SK-N-SH (cell line): ENCODE measurements at regions not wholly inside any gene's neighbourhood (a gene's known extent, or its start where the extent isn't known, plus 50 kb on each side); places are given as distances from the start of the nearest gene placed in this dataset.
"Not testable (repeated sequence)": the region's sequence is repeated elsewhere in the genome, so short reads cannot be mapped to it uniquely, and the experiment has no call there.

Source experiments
- CTCF ChIA-PET: fragments of 300-600, 350-600 bp; formaldehyde crosslinking; extraction: SDS; loops from one replicate; lab custom pipeline; 2021; lab: Yijun Ruan, JAX
- POLR2A ChIA-PET: fragments of 350-600 bp; sonication (Branson Sonifier 250); formaldehyde crosslinking; extraction: SDS; loops from one replicate; lab custom pipeline; 2020; ENCODE audit warnings: antibody characterized with exemption, inconsistent platforms; lab: Yijun Ruan, JAX
- DNase-seq: peaks from one replicate; pipeline ENCODE4 v3.0.0; 2012
- H2AFZ ChIP-seq: fragments of 200-600 bp; sonication (generic); 2 replicates; pipeline ENCODE4 v1.8.1; 2016; ENCODE audit warnings: antibody characterized with exemption, mild to moderate bottlenecking, low read depth
- H3F3A ChIP-seq: fragments of 200-600 bp; sonication (generic); replicated peaks from 2 replicates; pipeline ENCODE3; 2016; ENCODE audit warnings: antibody characterized with exemption, mild to moderate bottlenecking; ENCODE audit not compliant: insufficient read depth
- H3K27ac ChIP-seq, 2 experiments: fragments of 200-500 bp in 1 of 2; fragments of 200-600 bp in 1 of 2; sonication (Bioruptor generic) in 1 of 2; sonication (generic), shearing (Covaris generic) in 1 of 2; 2 replicates each; pipeline versions ENCODE4 v1.5.1 to v1.6.1; 2014 to 2016; ENCODE audit warnings: low read depth in 2 of 2, inconsistent platforms in 1 of 2, low read length in 1 of 2, mild to moderate bottlenecking in 1 of 2, mixed read lengths in 1 of 2
- H3K27me3 ChIP-seq: fragments of 200-600 bp; sonication (generic), shearing (Covaris generic); 2 replicates; pipeline ENCODE4 v1.6.1; 2016; ENCODE audit warnings: mixed run types; ENCODE audit not compliant: insufficient read depth
- H3K36me3 ChIP-seq, 2 experiments: fragments of 200-500 bp in 1 of 2; fragments of 200-600 bp in 1 of 2; sonication (Bioruptor generic) in 1 of 2; sonication (generic) in 1 of 2; replicated peaks in 1 of 2; 2 replicates each; pipeline versions ENCODE3 to v1.5.1; 2014 to 2016; ENCODE audit warnings: low read length in 1 of 2, mild to moderate bottlenecking in 1 of 2; ENCODE audit not compliant: insufficient read depth in 2 of 2, control insufficient read depth in 1 of 2
- H3K4me1 ChIP-seq, 2 experiments: fragments of 200-500 bp in 1 of 2; fragments of 200-600 bp in 1 of 2; sonication (Bioruptor generic) in 1 of 2; sonication (generic), shearing (Covaris generic) in 1 of 2; 2 replicates each; pipeline versions ENCODE4 v1.5.1 to v1.6.1; 2014 to 2016; ENCODE audit warnings: low read depth in 1 of 2, low read length in 1 of 2, mixed run types in 1 of 2; ENCODE audit not compliant: insufficient read depth in 2 of 2, control insufficient read depth in 1 of 2
- H3K4me2 ChIP-seq: fragments of 200-600 bp; sonication (generic), shearing (Covaris generic); 2 replicates; pipeline ENCODE4 v1.6.1; 2017; ENCODE audit warnings: mixed run types
- H3K4me3 ChIP-seq, 2 experiments: fragments of 200-500 bp in 1 of 2; fragments of 200-600 bp in 1 of 2; sonication (Bioruptor generic) in 1 of 2; sonication (generic), shearing (Covaris generic) in 1 of 2; 2 replicates each; pipeline versions ENCODE4 v1.5.1 to v1.8.1; 2014 to 2016; ENCODE audit warnings: low read depth in 2 of 2, inconsistent platforms in 1 of 2, low read length in 1 of 2, mild to moderate bottlenecking in 1 of 2, mixed read lengths in 1 of 2, moderate library complexity in 1 of 2
- H3K79me2 ChIP-seq: fragments of 200-600 bp; sonication (generic); 2 replicates; pipeline ENCODE4 v1.8.1; 2017; ENCODE audit warnings: mild to moderate bottlenecking; ENCODE audit not compliant: insufficient read depth
- H3K9ac ChIP-seq: fragments of 200-600 bp; sonication (generic); 2 replicates; pipeline ENCODE4 v1.6.1; 2017; ENCODE audit warnings: mixed run types
- H3K9me2 ChIP-seq: fragments of 200-600 bp; sonication (generic); 2 replicates; pipeline ENCODE4 v1.6.1; 2017; ENCODE audit warnings: mixed run types
- H3K9me3 ChIP-seq: fragments of 200-600 bp; sonication (generic); 2 replicates; pipeline ENCODE4 v1.6.1; 2017; ENCODE audit warnings: mixed run types, mild to moderate bottlenecking, moderate library complexity
- H4K20me1 ChIP-seq: fragments of 200-600 bp; sonication (generic); 2 replicates; pipeline ENCODE4 v1.6.1; 2017; ENCODE audit warnings: mild to moderate bottlenecking, mixed run types; ENCODE audit not compliant: insufficient read depth
- ELF1 ChIP-seq: IDR thresholded peaks from 2 replicates; pipeline ENCODE4 v1.4.0; 2012
- EP300 ChIP-seq, 2 experiments: IDR thresholded peaks; 2 replicates each; pipeline versions ENCODE4 v1.4.0 to v1.6.1; 2012; ENCODE audit warnings: borderline replicate concordance in 1 of 2, low read depth in 1 of 2, low read length in 1 of 2
- GATA2 ChIP-seq: sonication (generic); formaldehyde crosslinking; IDR thresholded peaks from 2 replicates; pipeline ENCODE4 v1.5.0; 2020; ENCODE audit warnings: mild to moderate bottlenecking, missing genetic modification reagents
- IRF3 ChIP-seq: fragments of 150-350 bp; IDR thresholded peaks from 2 replicates; pipeline ENCODE4 v1.6.1; 2016; ENCODE audit warnings: mild to moderate bottlenecking, low read depth, low read length
- POLR2AphosphoS5 ChIP-seq: IDR thresholded peaks from 2 replicates; pipeline ENCODE4 v1.6.1; 2012; ENCODE audit warnings: low read depth, low read length
- RAD21 ChIP-seq: IDR thresholded peaks from 2 replicates; pipeline ENCODE4 v1.6.1; 2012; ENCODE audit warnings: mild to moderate bottlenecking, low read length
- RCOR1 ChIP-seq: fragments of 150-350 bp; IDR thresholded peaks from 2 replicates; pipeline ENCODE4 v1.6.1; 2017; ENCODE audit warnings: antibody characterized with exemption, low read length
- USF1 ChIP-seq: IDR thresholded peaks from 2 replicates; pipeline ENCODE4 v1.4.0; 2012; ENCODE audit warnings: low read depth, borderline replicate concordance
- WGBS: methylation state at CpG from one replicate; pipeline ENCODE4 v1.1.6; 2017; ENCODE audit warnings: low lambda C conversion rate; 5-methylcytosine and 5-hydroxymethylcytosine counted together
- TF ChIP-seq, protein P1 (sequence below): IDR thresholded peaks from 2 replicates; pipeline ENCODE4 v1.6.1; 2012; ENCODE audit warnings: mild to moderate bottlenecking, low read depth, low read length, moderate library complexity

DNA sequence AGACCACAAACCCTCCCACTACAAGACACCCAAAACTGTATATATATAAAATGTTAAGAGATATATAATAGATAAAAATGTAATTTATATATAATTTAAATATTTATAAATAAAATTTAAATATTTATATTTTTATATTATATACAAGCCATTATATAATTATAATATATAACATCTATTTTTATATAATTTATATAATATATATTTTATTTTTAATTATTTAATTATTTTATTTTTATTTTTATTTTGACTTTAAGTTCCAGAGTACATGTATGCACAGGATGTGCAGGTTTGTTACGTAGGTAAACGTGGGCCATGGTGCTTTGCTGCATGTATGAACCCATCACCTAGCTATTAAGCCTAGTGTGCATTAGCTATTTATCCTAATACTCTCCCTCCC lies 1090.2 kb downstream of the NXPH1 start (continued):
- TF ChIP-seq IRF3: no peak
- no peak for TF ChIP-seq USF1
- TF ChIP-seq EP300 (IDR thresholded peaks at IDR 0.05; ENCODE audit: borderline replicate concordance in 1 of 2, low read depth in 1 of 2, low read length in 1 of 2): no peak

DNA sequence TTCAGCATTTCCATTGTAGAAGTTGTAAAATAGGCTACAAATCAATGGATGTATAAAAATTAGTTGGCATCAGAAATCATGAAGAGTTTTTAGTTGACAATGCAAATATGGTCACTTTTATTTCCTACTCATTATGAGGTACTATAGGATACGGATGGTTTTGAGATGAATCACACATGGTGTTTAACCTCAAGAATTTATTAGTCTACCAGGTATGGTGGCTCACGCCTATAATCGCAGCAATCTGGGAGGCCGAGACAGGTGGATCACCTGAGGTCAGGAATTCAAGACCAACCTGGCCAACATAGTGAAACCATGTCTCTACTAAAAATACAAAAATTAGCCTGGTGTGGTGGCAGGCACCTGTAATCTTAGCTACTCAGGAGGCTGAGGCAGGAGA lies 1119.0 kb downstream of the NXPH1 start:
- H2AFZ ChIP-seq, H3K4me1 ChIP-seq, H3K4me3 ChIP-seq, H3K9me2 ChIP-seq, H3K9ac ChIP-seq, H3K36me3 ChIP-seq, H3K4me2 ChIP-seq, H3K27ac ChIP-seq, H3F3A ChIP-seq, H3K27me3 ChIP-seq, POLR2A ChIA-PET, CTCF ChIA-PET, H4K20me1 ChIP-seq, DNase-seq, H3K79me2 ChIP-seq, H3K9me3 ChIP-seq: not testable (repeated sequence)
- WGBS: 63% methylated on average over 4 of the region's 4 CpGs

DNA sequence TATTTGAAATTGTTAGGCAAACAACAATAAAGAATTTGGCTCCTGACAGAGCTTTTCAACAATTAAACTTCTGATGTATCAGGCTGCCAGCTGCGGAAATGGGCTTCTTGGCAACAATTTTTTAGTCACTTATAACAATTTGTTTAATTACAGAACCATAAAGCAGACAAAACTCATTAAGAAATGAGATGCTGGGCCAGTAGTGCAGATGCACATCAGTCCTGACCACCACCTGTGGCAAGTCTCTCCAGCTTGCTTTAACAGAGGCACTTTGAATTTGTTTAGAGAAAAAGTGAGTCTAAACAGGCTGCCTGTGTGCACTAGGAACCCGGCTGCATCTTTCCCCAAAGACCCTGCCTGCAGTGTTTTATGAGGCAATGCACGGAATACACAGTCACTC lies 1124.4 kb downstream of the NXPH1 start:
- ChIA-PET POLR2A (no interaction called here), CTCF (interaction anchor here (0.7 to 1.3 kb wide), 2 partner anchors 19 to 48 kb away, joined by 3 read pairs; no protein-coding TSS in a partner anchor)
- Histone ChIP-seq H3F3A (no peaks in the 10 kb centered on the region), H2AFZ (no peak overlapping the region), H3K9me3 (no peaks in the 10 kb centered on the region; the same call in 1 of the 2 replicates), H3K4me3 (no peak overlapping the region), H3K27ac (peak overlapping the region in 1 of 2 experiments; percentile 86; a peak in 2 of 4 replicates), H3K9ac (no peak overlapping the region), H3K27me3 (no peaks in the 10 kb centered on the region), H3K36me3 (no peaks in the 10 kb centered on the region), H3K4me1 (peaks cover 0 to 11% of the 10 kb centered on the region in 2 experiments; a peak in 2 of 4 replicates), H3K4me2 (no peak overlapping the region), H3K79me2 (no peaks in the 10 kb centered on the region)
- DNase-seq: peak; percentile 5
- TF ChIP-seq RCOR1: peak; percentile 51; the same call in 1 of the 2 replicates
- TF ChIP-seq, protein P1, sequence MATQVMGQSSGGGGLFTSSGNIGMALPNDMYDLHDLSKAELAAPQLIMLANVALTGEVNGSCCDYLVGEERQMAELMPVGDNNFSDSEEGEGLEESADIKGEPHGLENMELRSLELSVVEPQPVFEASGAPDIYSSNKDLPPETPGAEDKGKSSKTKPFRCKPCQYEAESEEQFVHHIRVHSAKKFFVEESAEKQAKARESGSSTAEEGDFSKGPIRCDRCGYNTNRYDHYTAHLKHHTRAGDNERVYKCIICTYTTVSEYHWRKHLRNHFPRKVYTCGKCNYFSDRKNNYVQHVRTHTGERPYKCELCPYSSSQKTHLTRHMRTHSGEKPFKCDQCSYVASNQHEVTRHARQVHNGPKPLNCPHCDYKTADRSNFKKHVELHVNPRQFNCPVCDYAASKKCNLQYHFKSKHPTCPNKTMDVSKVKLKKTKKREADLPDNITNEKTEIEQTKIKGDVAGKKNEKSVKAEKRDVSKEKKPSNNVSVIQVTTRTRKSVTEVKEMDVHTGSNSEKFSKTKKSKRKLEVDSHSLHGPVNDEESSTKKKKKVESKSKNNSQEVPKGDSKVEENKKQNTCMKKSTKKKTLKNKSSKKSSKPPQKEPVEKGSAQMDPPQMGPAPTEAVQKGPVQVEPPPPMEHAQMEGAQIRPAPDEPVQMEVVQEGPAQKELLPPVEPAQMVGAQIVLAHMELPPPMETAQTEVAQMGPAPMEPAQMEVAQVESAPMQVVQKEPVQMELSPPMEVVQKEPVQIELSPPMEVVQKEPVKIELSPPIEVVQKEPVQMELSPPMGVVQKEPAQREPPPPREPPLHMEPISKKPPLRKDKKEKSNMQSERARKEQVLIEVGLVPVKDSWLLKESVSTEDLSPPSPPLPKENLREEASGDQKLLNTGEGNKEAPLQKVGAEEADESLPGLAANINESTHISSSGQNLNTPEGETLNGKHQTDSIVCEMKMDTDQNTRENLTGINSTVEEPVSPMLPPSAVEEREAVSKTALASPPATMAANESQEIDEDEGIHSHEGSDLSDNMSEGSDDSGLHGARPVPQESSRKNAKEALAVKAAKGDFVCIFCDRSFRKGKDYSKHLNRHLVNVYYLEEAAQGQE: no peak
- TF ChIP-seq POLR2AphosphoS5: no peak
- TF ChIP-seq ELF1: no peak
- TF ChIP-seq RAD21: peak; percentile 5; the same call in 1 of the 2 replicates
- TF ChIP-seq GATA2 (CRISPR knock-in tag): 0 out of 2 replicates have a peak, but pooled peaks have one; percentile 14
- TF ChIP-seq EP300 (IDR thresholded peaks at IDR 0.05; ENCODE audit: borderline replicate concordance in 1 of 2, low read depth in 1 of 2, low read length in 1 of 2): peak in 1 of 2 experiments; percentile 74; a peak in 2 of 4 replicates
- TF ChIP-seq, all 33 proteins: peak for 4
- 6% methylated on average over 3 of the region's 3 CpGs for WGBS
- H4K20me1 ChIP-seq: no peaks in the 10 kb centered on the region
- H3K9me2 ChIP-seq: no peaks in the 10 kb centered on the region
